ENCODE measurements at regions not wholly inside any gene's neighbourhood (a gene's known extent, or its start where the extent isn't known, plus 50 kb on each side); places are given as distances from the start of the nearest gene placed in this dataset.

GRCh38 chr6:147892476-147892875 is 384.0 kb downstream of the SAMD5 start:
- Histone ChIP-seq H3K9me2 (ENCODE audit: insufficient read depth) (no peaks in the 10 kb centered on the region), H3K9ac (ENCODE audit: low read length) (no peak overlapping the region), H3K79me2 (ENCODE audit: insufficient read depth, low read length) (no peaks in the 10 kb centered on the region), H2AFZ (ENCODE audit: low read depth, low read length, poor library complexity, severe bottlenecking) (no peak overlapping the region), H3K27me3 (ENCODE audit: insufficient read depth, low read length) (no peaks in the 10 kb centered on the region), H3K4me2 (ENCODE audit: low read length) (no peak overlapping the region), H3K27ac (ENCODE audit: low read depth, low read length) (no peak overlapping the region), H3K36me3 (ENCODE audit: control insufficient read depth in 1 of 2, insufficient read depth in 2 of 2, low read length in 2 of 2) (no peaks in the 10 kb centered on the region), H3K4me1 (ENCODE audit: control insufficient read depth in 1 of 2, insufficient read depth in 2 of 2, low read length in 2 of 2) (no peaks in the 10 kb centered on the region), H4K20me1 (ENCODE audit: insufficient read depth) (no peaks in the 10 kb centered on the region), H3K4me3 (replicated peaks in 1 of 2; ENCODE audit: low read depth in 1 of 2, low read length in 2 of 2) (no peak overlapping the region), H3K9me3 (ENCODE audit: control insufficient read depth in 1 of 2, insufficient read depth in 1 of 2, low read depth in 1 of 2, low read length in 2 of 2) (no peaks in the 10 kb centered on the region)
- ChIA-PET RAD21 (ENCODE audit: low non-redundant PET in 1 of 2, low total read pairs in 2 of 2, uncharacterized antibody in 2 of 2, unreplicated experiment in 2 of 2) (no interaction called here), CTCF (no interaction called here), POLR2A (no interaction called here)
- BruUV-seq (replicated peaks) = no TSS peak
- intact Hi-C loops (cut with micrococcal nuclease) = no loop called here
- TF ChIP-seq CTCF (IDR thresholded peaks at IDR 0.05 in 2 of 3, conservative IDR thresholded peaks at IDR 0.05 in 1 of 3; ENCODE audit: borderline replicate concordance in 1 of 3, insufficient read depth in 1 of 3, low read depth in 2 of 3, low read length in 2 of 3) (no peak), POLR2AphosphoS5 (IDR thresholded peaks at IDR 0.05; ENCODE audit: low read depth, low read length) (no peak), EZH2 (IDR thresholded peaks at IDR 0.05) (no peak), MAX (IDR thresholded peaks at IDR 0.05) (no peak), ATF3 (IDR thresholded peaks at IDR 0.05) (no peak), CBX3 (IDR thresholded peaks at IDR 0.05; ENCODE audit: low read depth) (no peak), REST (IDR thresholded peaks at IDR 0.05; ENCODE audit: low read depth) (no peak), SIN3A (IDR thresholded peaks at IDR 0.05; ENCODE audit: low read depth) (no peak), EGR1 (IDR thresholded peaks at IDR 0.05; ENCODE audit: low read depth) (no peak), JUND (IDR thresholded peaks at IDR 0.05) (no peak), FOSL1 (IDR thresholded peaks at IDR 0.05; ENCODE audit: low read depth) (no peak), ZNF274 (IDR thresholded peaks at IDR 0.05; ENCODE audit: low read depth, low read length) (no peak), TCF7L2 (IDR thresholded peaks at IDR 0.05; ENCODE audit: borderline replicate concordance, extremely low read depth, insufficient read depth, insufficient read length) (no peak), SRF (IDR thresholded peaks at IDR 0.05; ENCODE audit: low read depth) (no peak), ELF1 (IDR thresholded peaks at IDR 0.05; ENCODE audit: borderline replicate concordance, low read depth) (no peak), YY1 (IDR thresholded peaks at IDR 0.05; ENCODE audit: extremely low read depth, insufficient replicate concordance, low read depth, low read length) (no peak)
- ATAC-seq (no peak), DNase-seq (ENCODE audit: low read depth, low spot score) (no peak)
